K562 (cell line): ENCODE measurements at regions not wholly inside any gene's neighbourhood (a gene's known extent, or its start where the extent isn't known, plus 50 kb on each side); places are given as distances from the start of the nearest gene placed in this dataset.

ENCODE experiments used
- MBD1 ChIP-seq: fragments of 250-450 bp; sonication (Bioruptor Pico); IDR thresholded peaks from 2 replicates; pipeline ENCODE4 v1.8.0; 2022; ENCODE audit warnings: inconsistent platforms
- NBN ChIP-seq: fragments of 450-650 bp; IDR thresholded peaks from 2 replicates; pipeline ENCODE4 v1.6.1; 2016; ENCODE audit warnings: low read depth, mild to moderate bottlenecking
- NR2C2 ChIP-seq, 2 experiments: fragments of 200-800 bp in 1 of 2; sonication (Bioruptor generic) in 1 of 2; sonication (generic) in 1 of 2; formaldehyde crosslinking in 1 of 2; IDR thresholded peaks; 2 replicates each; pipeline versions ENCODE4 v1.6.1 to v1.8.0; 2016 to 2022; ENCODE audit warnings: mild to moderate bottlenecking in 1 of 2, missing compliant biosample characterization in 1 of 2, missing genetic modification characterization in 1 of 2, missing genetic modification reagents in 1 of 2
- PRPF4 ChIP-seq: fragments of 200-400 bp; formaldehyde crosslinking; IDR thresholded peaks from one replicate; pipeline ENCODE4 v1.6.1; 2017; ENCODE audit warnings: low read length, low read depth, mild to moderate bottlenecking; ENCODE audit not compliant: insufficient read depth, poor library complexity, severe bottlenecking
- RAD21 ChIP-seq, 2 experiments: fragments of 250-450 bp in 1 of 2; fragments of 450-650 bp in 1 of 2; sonication (Bioruptor Pico) in 1 of 2; formaldehyde crosslinking in 1 of 2; IDR thresholded peaks in 1 of 2; conservative IDR thresholded peaks in 1 of 2; 2 replicates each; pipeline versions ENCODE4 v1.4.0 to v1.8.0; 2020 to 2022; ENCODE audit warnings: mild to moderate bottlenecking in 2 of 2, moderate library complexity in 1 of 2
- REST ChIP-seq, 2 experiments: fragments of 450-650 bp; formaldehyde crosslinking in 1 of 2; IDR thresholded peaks; 2 replicates each; pipeline versions ENCODE4 v1.4.0 to v1.6.1; 2014 to 2020; ENCODE audit warnings: mild to moderate bottlenecking in 2 of 2, borderline replicate concordance in 1 of 2, low read depth in 1 of 2
- ZNF609 ChIP-seq: sonication (generic); formaldehyde crosslinking; IDR thresholded peaks from 2 replicates; pipeline ENCODE4 v1.8.1; 2023; ENCODE audit warnings: missing genetic modification reagents, mild to moderate bottlenecking, borderline replicate concordance

GRCh38 chr2:9139491-9140443 lies 66.8 kb upstream of the ASAP2 start (continued):
- TF ChIP-seq MBD1 (CRISPR knock-in tag) = no peak
- TF ChIP-seq ZNF609 (CRISPR knock-in tag) = no peak
- TF ChIP-seq RAD21 (CRISPR knock-in tag; conservative IDR thresholded peaks at IDR 0.05 in 1 of 2, IDR thresholded peaks at IDR 0.05 in 1 of 2) = peak; percentile 76 to 86
- TF ChIP-seq REST (IDR thresholded peaks at IDR 0.05; ENCODE audit: borderline replicate concordance) = peak; percentile 67; the same call in 1 of the 2 replicates
- no peak for TF ChIP-seq REST (CRISPR knock-in tag; IDR thresholded peaks at IDR 0.05; ENCODE audit: low read depth)
- no peak for TF ChIP-seq NBN
- no peak for TF ChIP-seq PRPF4
- no peak for TF ChIP-seq NR2C2 (CRISPR knock-in tag; IDR thresholded peaks at IDR 0.05)
- no peak for TF ChIP-seq NR2C2 (tag; IDR thresholded peaks at IDR 0.05)
